ENCODE measurements at regions not wholly inside any gene's neighbourhood (a gene's known extent, or its start where the extent isn't known, plus 50 kb on each side); places are given as distances from the start of the nearest gene placed in this dataset.

DNA sequence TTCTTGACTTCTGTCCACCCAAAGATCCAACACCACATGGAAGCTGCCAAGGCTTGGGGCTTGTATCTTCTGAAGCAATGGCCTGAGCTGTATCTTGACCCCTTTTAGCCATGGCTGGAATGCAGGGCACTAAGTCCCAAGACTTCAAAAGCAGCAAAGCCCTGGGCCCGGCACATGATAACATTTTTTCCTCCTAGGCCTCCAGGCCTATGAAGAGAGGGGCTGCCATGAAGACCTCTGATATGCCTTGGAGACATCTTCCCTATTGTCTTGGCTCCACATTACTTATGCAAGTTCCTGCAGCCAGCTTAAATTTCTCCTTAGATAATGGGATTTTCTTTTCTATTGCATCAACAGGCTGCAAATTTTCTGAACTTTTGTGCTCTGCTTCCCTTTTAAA, 1252.6 kb upstream of the CITED2 start:
- TF ChIP-seq, protein P1, sequence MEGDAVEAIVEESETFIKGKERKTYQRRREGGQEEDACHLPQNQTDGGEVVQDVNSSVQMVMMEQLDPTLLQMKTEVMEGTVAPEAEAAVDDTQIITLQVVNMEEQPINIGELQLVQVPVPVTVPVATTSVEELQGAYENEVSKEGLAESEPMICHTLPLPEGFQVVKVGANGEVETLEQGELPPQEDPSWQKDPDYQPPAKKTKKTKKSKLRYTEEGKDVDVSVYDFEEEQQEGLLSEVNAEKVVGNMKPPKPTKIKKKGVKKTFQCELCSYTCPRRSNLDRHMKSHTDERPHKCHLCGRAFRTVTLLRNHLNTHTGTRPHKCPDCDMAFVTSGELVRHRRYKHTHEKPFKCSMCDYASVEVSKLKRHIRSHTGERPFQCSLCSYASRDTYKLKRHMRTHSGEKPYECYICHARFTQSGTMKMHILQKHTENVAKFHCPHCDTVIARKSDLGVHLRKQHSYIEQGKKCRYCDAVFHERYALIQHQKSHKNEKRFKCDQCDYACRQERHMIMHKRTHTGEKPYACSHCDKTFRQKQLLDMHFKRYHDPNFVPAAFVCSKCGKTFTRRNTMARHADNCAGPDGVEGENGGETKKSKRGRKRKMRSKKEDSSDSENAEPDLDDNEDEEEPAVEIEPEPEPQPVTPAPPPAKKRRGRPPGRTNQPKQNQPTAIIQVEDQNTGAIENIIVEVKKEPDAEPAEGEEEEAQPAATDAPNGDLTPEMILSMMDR (IDR thresholded peaks at IDR 0.05) = no peak
- TF ChIP-seq POLR2A (IDR thresholded peaks at IDR 0.05) = no peak
